Gastroesophageal sphincter (tissue), 3 donors: ENCODE measurements at regions not wholly inside any gene's neighbourhood (a gene's known extent, or its start where the extent isn't known, plus 50 kb on each side); places are given as distances from the start of the nearest gene placed in this dataset.

ENCODE experiments used
- EP300 ChIP-seq: sonication (generic); formaldehyde crosslinking; IDR thresholded peaks from one replicate; pipeline ENCODE4 v1.6.1; 2017; ENCODE audit warnings: antibody characterized with exemption, mild to moderate bottlenecking
- POLR2A ChIP-seq, 2 donors: fragments of 450-650 bp; IDR thresholded peaks; one replicate each; pipeline ENCODE4 v1.6.1; 2017; ENCODE audit warnings: antibody characterized with exemption in 2 of 2, mild to moderate bottlenecking in 2 of 2, moderate library complexity in 1 of 2
- POLR2AphosphoS5 ChIP-seq: sonication (generic); formaldehyde crosslinking; IDR thresholded peaks from one replicate; pipeline ENCODE4 v1.6.1; 2017; ENCODE audit warnings: antibody characterized with exemption
- TF ChIP-seq, protein P1 (sequence below), 4 experiments: fragments of 200-600 bp in 2 of 4; fragments of 450-650 bp in 2 of 4; sonication (generic) in 1 of 4; IDR thresholded peaks; one replicate each; pipeline ENCODE4 v1.5.1; 2017 to 2019; ENCODE audit warnings: antibody characterized with exemption in 4 of 4, mild to moderate bottlenecking in 2 of 4, moderate library complexity in 2 of 4

DNA sequence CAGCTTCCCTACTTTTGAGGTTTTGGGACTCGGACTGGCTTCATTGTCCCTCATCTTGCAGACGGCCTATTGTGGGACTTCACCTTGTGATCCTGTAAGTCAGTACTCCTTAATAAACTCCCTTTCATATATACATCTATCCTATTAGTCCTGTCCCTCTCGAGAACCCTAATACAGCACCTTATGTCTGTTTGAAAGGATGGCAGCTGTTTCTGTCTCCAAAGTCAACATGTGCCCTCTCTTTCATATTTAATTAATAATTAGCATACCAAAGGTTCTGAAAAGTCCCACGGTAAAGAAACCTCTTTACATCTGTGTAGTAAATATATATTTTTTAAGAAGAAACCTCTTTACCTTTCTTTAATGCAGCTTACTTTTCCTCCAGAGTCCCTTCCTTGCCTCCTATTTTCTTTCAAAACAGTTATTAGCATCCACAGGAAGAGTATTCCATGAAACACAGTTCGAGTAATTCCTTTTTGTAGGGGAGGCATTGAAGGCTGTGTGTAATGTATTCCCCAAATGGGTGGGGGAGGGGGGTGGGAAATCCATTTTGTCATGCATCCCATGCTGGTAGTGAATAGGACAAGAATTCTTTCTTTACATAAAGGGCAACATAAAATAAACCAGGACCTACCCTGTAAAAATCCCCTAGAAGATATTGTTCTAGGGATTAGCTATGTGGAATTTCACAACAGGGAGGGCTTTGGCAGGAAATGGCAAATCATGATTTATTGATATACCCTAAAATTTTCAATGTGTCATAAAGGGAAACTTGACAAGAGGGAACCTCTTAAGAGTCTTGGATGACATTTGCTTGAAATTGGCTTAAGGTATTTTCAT is 241.5 kb downstream of the SUDS3 start:
- TF ChIP-seq POLR2A (IDR thresholded peaks at IDR 0.05): no peak
- TF ChIP-seq, protein P1, sequence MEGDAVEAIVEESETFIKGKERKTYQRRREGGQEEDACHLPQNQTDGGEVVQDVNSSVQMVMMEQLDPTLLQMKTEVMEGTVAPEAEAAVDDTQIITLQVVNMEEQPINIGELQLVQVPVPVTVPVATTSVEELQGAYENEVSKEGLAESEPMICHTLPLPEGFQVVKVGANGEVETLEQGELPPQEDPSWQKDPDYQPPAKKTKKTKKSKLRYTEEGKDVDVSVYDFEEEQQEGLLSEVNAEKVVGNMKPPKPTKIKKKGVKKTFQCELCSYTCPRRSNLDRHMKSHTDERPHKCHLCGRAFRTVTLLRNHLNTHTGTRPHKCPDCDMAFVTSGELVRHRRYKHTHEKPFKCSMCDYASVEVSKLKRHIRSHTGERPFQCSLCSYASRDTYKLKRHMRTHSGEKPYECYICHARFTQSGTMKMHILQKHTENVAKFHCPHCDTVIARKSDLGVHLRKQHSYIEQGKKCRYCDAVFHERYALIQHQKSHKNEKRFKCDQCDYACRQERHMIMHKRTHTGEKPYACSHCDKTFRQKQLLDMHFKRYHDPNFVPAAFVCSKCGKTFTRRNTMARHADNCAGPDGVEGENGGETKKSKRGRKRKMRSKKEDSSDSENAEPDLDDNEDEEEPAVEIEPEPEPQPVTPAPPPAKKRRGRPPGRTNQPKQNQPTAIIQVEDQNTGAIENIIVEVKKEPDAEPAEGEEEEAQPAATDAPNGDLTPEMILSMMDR (IDR thresholded peaks at IDR 0.05): no peak
- no peak for TF ChIP-seq POLR2AphosphoS5
- TF ChIP-seq EP300: no peak
